Gastrocnemius medialis (tissue), 4 donors: ENCODE measurements at regions not wholly inside any gene's neighbourhood (a gene's known extent, or its start where the extent isn't known, plus 50 kb on each side); places are given as distances from the start of the nearest gene placed in this dataset.

Experiments used
- POLR2A ChIP-seq, 2 donors: fragments of 450-650 bp; IDR thresholded peaks; one replicate each; pipeline ENCODE4 v1.6.1; 2017; ENCODE audit warnings: antibody characterized with exemption in 2 of 2, mild to moderate bottlenecking in 2 of 2, moderate library complexity in 2 of 2
- TF ChIP-seq, protein P1 (sequence below), 5 experiments: fragments of 450-650 bp in 3 of 5; fragments of 200-600 bp in 2 of 5; sonication (generic) in 2 of 5; IDR thresholded peaks in 4 of 5; conservative IDR thresholded peaks in 1 of 5; 1 replicate in 4 of 5; 2 replicates in 1 of 5; pipeline ENCODE4 v1.5.1; 2016 to 2019; ENCODE audit warnings: antibody characterized with exemption in 5 of 5, mild to moderate bottlenecking in 3 of 5, moderate library complexity in 3 of 5

GRCh38 chr2:19460761-19461160 is 102.3 kb upstream of the OSR1 start:
- TF ChIP-seq, protein P1, sequence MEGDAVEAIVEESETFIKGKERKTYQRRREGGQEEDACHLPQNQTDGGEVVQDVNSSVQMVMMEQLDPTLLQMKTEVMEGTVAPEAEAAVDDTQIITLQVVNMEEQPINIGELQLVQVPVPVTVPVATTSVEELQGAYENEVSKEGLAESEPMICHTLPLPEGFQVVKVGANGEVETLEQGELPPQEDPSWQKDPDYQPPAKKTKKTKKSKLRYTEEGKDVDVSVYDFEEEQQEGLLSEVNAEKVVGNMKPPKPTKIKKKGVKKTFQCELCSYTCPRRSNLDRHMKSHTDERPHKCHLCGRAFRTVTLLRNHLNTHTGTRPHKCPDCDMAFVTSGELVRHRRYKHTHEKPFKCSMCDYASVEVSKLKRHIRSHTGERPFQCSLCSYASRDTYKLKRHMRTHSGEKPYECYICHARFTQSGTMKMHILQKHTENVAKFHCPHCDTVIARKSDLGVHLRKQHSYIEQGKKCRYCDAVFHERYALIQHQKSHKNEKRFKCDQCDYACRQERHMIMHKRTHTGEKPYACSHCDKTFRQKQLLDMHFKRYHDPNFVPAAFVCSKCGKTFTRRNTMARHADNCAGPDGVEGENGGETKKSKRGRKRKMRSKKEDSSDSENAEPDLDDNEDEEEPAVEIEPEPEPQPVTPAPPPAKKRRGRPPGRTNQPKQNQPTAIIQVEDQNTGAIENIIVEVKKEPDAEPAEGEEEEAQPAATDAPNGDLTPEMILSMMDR (IDR thresholded peaks at IDR 0.05 in 4 of 5, conservative IDR thresholded peaks at IDR 0.05 in 1 of 5): no peak
- TF ChIP-seq POLR2A (IDR thresholded peaks at IDR 0.05): no peak
